HG03159 (cell line): ENCODE measurements at regions not wholly inside any gene's neighbourhood (a gene's known extent, or its start where the extent isn't known, plus 50 kb on each side); places are given as distances from the start of the nearest gene placed in this dataset.
A peak's percentile ranks its signal among the peaks of the same experiment; 100 is the strongest.
"Not testable (repeated sequence)": the region's sequence is repeated elsewhere in the genome, so short reads cannot be mapped to it uniquely, and the experiment has no call there.

ENCODE experiments used
- ATAC-seq: cut with Tn5 transposase; IDR thresholded peaks from one replicate; pipeline ENCODE4 v1.9.1; 2021; ENCODE audit warnings: mild to moderate bottlenecking, moderate library complexity; ENCODE audit not compliant: unreplicated experiment

GRCh38 chr16:21514474-21514840 is 84.9 kb upstream of the METTL9 start:
- not testable (repeated sequence) for ATAC-seq

- not testable (repeated sequence) for ATAC-seq
These were observed 82.7 kb upstream of the METTL9 start for GRCh38 chr16:21516705-21517040.

- ATAC-seq = peak; percentile 16
These were observed 82.1 kb upstream of the METTL9 start for GRCh38 chr16:21517263-21517662.

GRCh38 chr16:21519361-21520133 is 79.8 kb upstream of the METTL9 start:
- not testable (repeated sequence) for ATAC-seq

- peak; percentile 60 for ATAC-seq
These were observed 79.0 kb upstream of the METTL9 start for GRCh38 chr16:21520134-21521047.

- ATAC-seq = not testable (repeated sequence)
These were observed 78.4 kb upstream of the METTL9 start for GRCh38 chr16:21521048-21521389.

- not testable (repeated sequence) for ATAC-seq
These were observed 77.8 kb upstream of the METTL9 start for GRCh38 chr16:21521390-21522143.

GRCh38 chr16:21522846-21523245 is 76.5 kb upstream of the METTL9 start:
- ATAC-seq = not testable (repeated sequence)

GRCh38 chr16:21523411-21524067 is 75.8 kb upstream of the METTL9 start:
- ATAC-seq = no peak

GRCh38 chr16:21524068-21524751 is 75.2 kb upstream of the METTL9 start:
- ATAC-seq = no peak

GRCh38 chr16:21524752-21525028 is 74.7 kb upstream of the METTL9 start:
- not testable (repeated sequence) for ATAC-seq

GRCh38 chr16:21525029-21525895 is 74.1 kb upstream of the METTL9 start:
- not testable (repeated sequence) for ATAC-seq

- ATAC-seq = not testable (repeated sequence)
These were observed 73.1 kb upstream of the METTL9 start for GRCh38 chr16:21525956-21526922.

- no peak for ATAC-seq
These were observed 72.2 kb upstream of the METTL9 start for GRCh38 chr16:21526923-21527807.

- not testable (repeated sequence) for ATAC-seq
These were observed 70.2 kb upstream of the METTL9 start for GRCh38 chr16:21529060-21529658.

GRCh38 chr16:21530729-21531383 is 68.5 kb upstream of the METTL9 start:
- not testable (repeated sequence) for ATAC-seq
